ENCODE measurements at regions not wholly inside any gene's neighbourhood (a gene's known extent, or its start where the extent isn't known, plus 50 kb on each side); places are given as distances from the start of the nearest gene placed in this dataset.

- H3K27ac Mint-ChIP-seq = no peak overlapping the region
- no peak for DNase-seq
- no peaks in the 10 kb centered on the region for H3K4me1 Mint-ChIP-seq (ENCODE audit: low read depth)
- no peaks in the 10 kb centered on the region for H3K27me3 Mint-ChIP-seq
- no peaks in the 10 kb centered on the region for H3K36me3 Mint-ChIP-seq (ENCODE audit: low read depth)
- no peak overlapping the region for H3K4me3 Mint-ChIP-seq
- H3K9me3 Mint-ChIP-seq = peaks cover 7% of the 10 kb centered on the region
Measured at GRCh38 chr6:23890543-23891227, 235.3 kb upstream of the NRSN1 start.

- Mint-ChIP-seq H3K9me3 (peaks cover 2% of the 10 kb centered on the region), H3K4me1 (ENCODE audit: low read depth) (no peaks in the 10 kb centered on the region), H3K27me3 (no peaks in the 10 kb centered on the region), H3K4me3 (no peak overlapping the region), H3K36me3 (ENCODE audit: low read depth) (no peaks in the 10 kb centered on the region), H3K27ac (no peak overlapping the region)
- no peak for DNase-seq
Measured at GRCh38 chr6:23905133-23905815, 220.7 kb upstream of the NRSN1 start.

- no peak for DNase-seq
- peaks cover 4% of the 10 kb centered on the region for H3K9me3 Mint-ChIP-seq
Measured at GRCh38 chr6:23910420-23910819, 215.6 kb upstream of the NRSN1 start.

GRCh38 chr6:23927935-23928334 is 198.1 kb upstream of the NRSN1 start:
- no peak for DNase-seq
- H3K4me3 Mint-ChIP-seq = no peak overlapping the region
- no peaks in the 10 kb centered on the region for H3K36me3 Mint-ChIP-seq (ENCODE audit: low read depth)
- H3K9me3 Mint-ChIP-seq = no peaks in the 10 kb centered on the region
- no peak overlapping the region for H3K27ac Mint-ChIP-seq
- no peaks in the 10 kb centered on the region for H3K27me3 Mint-ChIP-seq
- H3K4me1 Mint-ChIP-seq (ENCODE audit: low read depth) = no peaks in the 10 kb centered on the region

More at GRCh38 chr6:23910420-23910819, 215.6 kb upstream of the NRSN1 start:
- Mint-ChIP-seq H3K4me1 (ENCODE audit: low read depth) (no peaks in the 10 kb centered on the region), H3K27me3 (no peaks in the 10 kb centered on the region), H3K36me3 (ENCODE audit: low read depth) (no peaks in the 10 kb centered on the region), H3K4me3 (no peak overlapping the region), H3K27ac (no peak overlapping the region)

GRCh38 chr6:23929201-23929600 is 196.8 kb upstream of the NRSN1 start:
- DNase-seq = no peak
- Mint-ChIP-seq H3K36me3 (ENCODE audit: low read depth) (no peaks in the 10 kb centered on the region), H3K9me3 (peaks cover 6% of the 10 kb centered on the region), H3K27me3 (no peaks in the 10 kb centered on the region), H3K4me1 (ENCODE audit: low read depth) (no peaks in the 10 kb centered on the region), H3K27ac (no peak overlapping the region), H3K4me3 (no peak overlapping the region)

GRCh38 chr6:23940466-23940865 is 185.5 kb upstream of the NRSN1 start:
- H3K4me3 Mint-ChIP-seq = no peak overlapping the region
- H3K4me1 Mint-ChIP-seq (ENCODE audit: low read depth) = no peaks in the 10 kb centered on the region
- H3K27me3 Mint-ChIP-seq = no peaks in the 10 kb centered on the region
- H3K9me3 Mint-ChIP-seq = peaks cover 4% of the 10 kb centered on the region
- no peaks in the 10 kb centered on the region for H3K36me3 Mint-ChIP-seq (ENCODE audit: low read depth)
- no peak overlapping the region for H3K27ac Mint-ChIP-seq
- no peak for DNase-seq

GRCh38 chr6:23951691-23952090 is 174.3 kb upstream of the NRSN1 start:
- no peaks in the 10 kb centered on the region for H3K36me3 Mint-ChIP-seq (ENCODE audit: low read depth)
- no peak for DNase-seq
- H3K27ac Mint-ChIP-seq = no peak overlapping the region
- no peaks in the 10 kb centered on the region for H3K9me3 Mint-ChIP-seq
- no peak overlapping the region for H3K4me3 Mint-ChIP-seq
- no peaks in the 10 kb centered on the region for H3K4me1 Mint-ChIP-seq (ENCODE audit: low read depth)
- no peaks in the 10 kb centered on the region for H3K27me3 Mint-ChIP-seq

- no peaks in the 10 kb centered on the region for H3K36me3 Mint-ChIP-seq (ENCODE audit: low read depth)
- DNase-seq = no peak
Measured at GRCh38 chr6:23952245-23952644, 173.8 kb upstream of the NRSN1 start.

GRCh38 chr6:23953976-23954375 is 172.0 kb upstream of the NRSN1 start:
- H3K4me3 Mint-ChIP-seq = no peak overlapping the region
- no peaks in the 10 kb centered on the region for H3K4me1 Mint-ChIP-seq (ENCODE audit: low read depth)
- no peaks in the 10 kb centered on the region for H3K36me3 Mint-ChIP-seq (ENCODE audit: low read depth)
- DNase-seq = no peak
- no peak overlapping the region for H3K27ac Mint-ChIP-seq
- no peaks in the 10 kb centered on the region for H3K9me3 Mint-ChIP-seq
- no peaks in the 10 kb centered on the region for H3K27me3 Mint-ChIP-seq

More at GRCh38 chr6:23952245-23952644, 173.8 kb upstream of the NRSN1 start:
- Mint-ChIP-seq H3K4me3 (no peak overlapping the region), H3K27ac (no peak overlapping the region), H3K9me3 (no peaks in the 10 kb centered on the region), H3K27me3 (no peaks in the 10 kb centered on the region), H3K4me1 (ENCODE audit: low read depth) (no peaks in the 10 kb centered on the region)

- DNase-seq = no peak
- Mint-ChIP-seq H3K27ac (no peak overlapping the region), H3K27me3 (no peaks in the 10 kb centered on the region), H3K4me3 (no peak overlapping the region), H3K36me3 (ENCODE audit: low read depth) (no peaks in the 10 kb centered on the region), H3K9me3 (no peaks in the 10 kb centered on the region), H3K4me1 (ENCODE audit: low read depth) (no peaks in the 10 kb centered on the region)
Measured at GRCh38 chr6:23957017-23957416, 169.0 kb upstream of the NRSN1 start.

GRCh38 chr6:23964865-23965264 is 161.2 kb upstream of the NRSN1 start:
- Mint-ChIP-seq H3K27ac (no peak overlapping the region), H3K36me3 (ENCODE audit: low read depth) (no peaks in the 10 kb centered on the region), H3K27me3 (no peaks in the 10 kb centered on the region), H3K9me3 (peaks cover 4% of the 10 kb centered on the region), H3K4me3 (no peak overlapping the region), H3K4me1 (ENCODE audit: low read depth) (no peaks in the 10 kb centered on the region)
- DNase-seq = no peak

- H3K27ac Mint-ChIP-seq = no peak overlapping the region
- no peak for DNase-seq
- H3K36me3 Mint-ChIP-seq (ENCODE audit: low read depth) = no peaks in the 10 kb centered on the region
- H3K4me1 Mint-ChIP-seq (ENCODE audit: low read depth) = no peaks in the 10 kb centered on the region
- H3K9me3 Mint-ChIP-seq = peaks cover 4% of the 10 kb centered on the region
- no peaks in the 10 kb centered on the region for H3K27me3 Mint-ChIP-seq
- no peak overlapping the region for H3K4me3 Mint-ChIP-seq
Measured at GRCh38 chr6:23969344-23969743, 156.7 kb upstream of the NRSN1 start.

- Mint-ChIP-seq H3K36me3 (ENCODE audit: low read depth) (no peaks in the 10 kb centered on the region), H3K4me1 (ENCODE audit: low read depth) (no peaks in the 10 kb centered on the region), H3K4me3 (no peak overlapping the region), H3K27ac (no peak overlapping the region), H3K27me3 (peaks cover 3% of the 10 kb centered on the region), H3K9me3 (no peaks in the 10 kb centered on the region)
- no peak for DNase-seq
Measured at GRCh38 chr6:23977706-23978105, 148.3 kb upstream of the NRSN1 start.

GRCh38 chr6:23980965-23981364 is 145.1 kb upstream of the NRSN1 start:
- H3K4me3 Mint-ChIP-seq = no peak overlapping the region
- no peaks in the 10 kb centered on the region for H3K9me3 Mint-ChIP-seq
- no peaks in the 10 kb centered on the region for H3K4me1 Mint-ChIP-seq (ENCODE audit: low read depth)
- no peak for DNase-seq
- no peaks in the 10 kb centered on the region for H3K36me3 Mint-ChIP-seq (ENCODE audit: low read depth)
- peaks cover 3% of the 10 kb centered on the region for H3K27me3 Mint-ChIP-seq
- no peak overlapping the region for H3K27ac Mint-ChIP-seq

- Mint-ChIP-seq H3K9me3 (no peaks in the 10 kb centered on the region), H3K27me3 (peaks cover 3% of the 10 kb centered on the region), H3K4me1 (ENCODE audit: low read depth) (no peaks in the 10 kb centered on the region), H3K36me3 (ENCODE audit: low read depth) (no peaks in the 10 kb centered on the region), H3K27ac (no peak overlapping the region), H3K4me3 (no peak overlapping the region)
- no peak for DNase-seq
Measured at GRCh38 chr6:23981923-23982322, 144.1 kb upstream of the NRSN1 start.
